Esophagus squamous epithelium (tissue), 5 donors: ENCODE measurements at regions not wholly inside any gene's neighbourhood (a gene's known extent, or its start where the extent isn't known, plus 50 kb on each side); places are given as distances from the start of the nearest gene placed in this dataset.

ENCODE experiments used
- DNase-seq: peaks from one replicate; lab custom pipeline; 2025; lab: John Stamatoyannopoulos, UW
- H3K27ac ChIP-seq, 4 donors: fragments of 200-600 bp; sonication (generic); one replicate each; pipeline ENCODE4 v1.5.1; 2016 to 2019; ENCODE audit warnings: mild to moderate bottlenecking in 1 of 4
- H3K27me3 ChIP-seq, 4 donors: fragments of 200-600 bp; sonication (generic); 1 replicate in 3 of 4; 2 replicates in 1 of 4; pipeline versions ENCODE4 v1.5.1 to v1.6.0; 2017 to 2021; ENCODE audit warnings: antibody characterized with exemption in 1 of 4
- H3K36me3 ChIP-seq, 3 donors: fragments of 200-600 bp; sonication (generic); one replicate each; pipeline ENCODE4 v1.5.1; 2016 to 2019
- H3K4me1 ChIP-seq, 3 donors: fragments of 200-600 bp; sonication (generic); one replicate each; pipeline ENCODE4 v1.5.1; 2017 to 2019
- H3K4me3 ChIP-seq, 4 donors: fragments of 200-600 bp; sonication (generic); 1 replicate in 3 of 4; 2 replicates in 1 of 4; pipeline ENCODE4 v1.5.1; 2016 to 2019; ENCODE audit warnings: mild to moderate bottlenecking in 2 of 4, moderate library complexity in 1 of 4
- H3K9me3 ChIP-seq, 3 donors: fragments of 200-600 bp; sonication (generic); one replicate each; pipeline ENCODE4 v1.5.1; 2016 to 2019
- POLR2A ChIP-seq, 4 donors: fragments of 450-650 bp; IDR thresholded peaks; one replicate each; pipeline ENCODE4 v1.6.1; 2017; ENCODE audit warnings: antibody characterized with exemption in 4 of 4, mild to moderate bottlenecking in 4 of 4, moderate library complexity in 3 of 4
- WGBS, 2 donors: methylation state at CpG; one replicate each; pipeline ENCODE4 v1.1.5; 2018; 5-methylcytosine and 5-hydroxymethylcytosine counted together
- intact Hi-C: fragments of 100-400 bp; cut with DNase I; formaldehyde crosslinking; loops from one replicate; pipeline ENCODE4 v1.15.0; 2022
- TF ChIP-seq, protein P1 (sequence below), 6 experiments: fragments of 450-650 bp in 4 of 6; fragments of 200-600 bp in 2 of 6; sonication (generic) in 2 of 6; IDR thresholded peaks; one replicate each; pipeline ENCODE4 v1.5.1; 2016 to 2019; ENCODE audit warnings: antibody characterized with exemption in 6 of 6, mild to moderate bottlenecking in 4 of 6, moderate library complexity in 4 of 6
- donor health status: DM: yes; HTN: yes; CAD: no.

GRCh38 chr14:98952593-98953350 lies 319.2 kb downstream of the BCL11B start:
- H3K36me3 ChIP-seq: no peaks in the 10 kb centered on the region
- no peak overlapping the region for H3K4me3 ChIP-seq
- no peak for TF ChIP-seq POLR2A (IDR thresholded peaks at IDR 0.05)
- TF ChIP-seq, protein P1, sequence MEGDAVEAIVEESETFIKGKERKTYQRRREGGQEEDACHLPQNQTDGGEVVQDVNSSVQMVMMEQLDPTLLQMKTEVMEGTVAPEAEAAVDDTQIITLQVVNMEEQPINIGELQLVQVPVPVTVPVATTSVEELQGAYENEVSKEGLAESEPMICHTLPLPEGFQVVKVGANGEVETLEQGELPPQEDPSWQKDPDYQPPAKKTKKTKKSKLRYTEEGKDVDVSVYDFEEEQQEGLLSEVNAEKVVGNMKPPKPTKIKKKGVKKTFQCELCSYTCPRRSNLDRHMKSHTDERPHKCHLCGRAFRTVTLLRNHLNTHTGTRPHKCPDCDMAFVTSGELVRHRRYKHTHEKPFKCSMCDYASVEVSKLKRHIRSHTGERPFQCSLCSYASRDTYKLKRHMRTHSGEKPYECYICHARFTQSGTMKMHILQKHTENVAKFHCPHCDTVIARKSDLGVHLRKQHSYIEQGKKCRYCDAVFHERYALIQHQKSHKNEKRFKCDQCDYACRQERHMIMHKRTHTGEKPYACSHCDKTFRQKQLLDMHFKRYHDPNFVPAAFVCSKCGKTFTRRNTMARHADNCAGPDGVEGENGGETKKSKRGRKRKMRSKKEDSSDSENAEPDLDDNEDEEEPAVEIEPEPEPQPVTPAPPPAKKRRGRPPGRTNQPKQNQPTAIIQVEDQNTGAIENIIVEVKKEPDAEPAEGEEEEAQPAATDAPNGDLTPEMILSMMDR (IDR thresholded peaks at IDR 0.05): no peak
- H3K4me1 ChIP-seq: peaks cover 23 to 70% (median 50%) of the 10 kb centered on the region in 3 donors
- no peaks in the 10 kb centered on the region for H3K27me3 ChIP-seq
- H3K27ac ChIP-seq: peak overlapping the region in 3 of 4 donors; percentile 60 to 83 (median 66)
- WGBS, 2 donors: 36 to 43% methylated on average over 9 of the region's 9 CpGs
- H3K9me3 ChIP-seq: no peaks in the 10 kb centered on the region
- intact Hi-C loops: no loop called here
- no peak for DNase-seq

GRCh38 chr14:98953551-98954348 lies 318.2 kb downstream of the BCL11B start:
- Histone ChIP-seq H3K27me3 (no peaks in the 10 kb centered on the region), H3K27ac (peak overlapping the region; percentile 40 to 83 (median 63)), H3K4me1 (peaks cover 27 to 69% (median 51%) of the 10 kb centered on the region in 3 donors), H3K36me3 (no peaks in the 10 kb centered on the region), H3K4me3 (peak overlapping the region in 1 of 4 donors; percentile 40), H3K9me3 (no peaks in the 10 kb centered on the region)
- no peak for DNase-seq
- WGBS, 2 donors: 37 to 46% methylated on average over 6 to 7 of the region's 20 CpGs
- intact Hi-C loops: no loop called here
- TF ChIP-seq, protein P1 (IDR thresholded peaks at IDR 0.05): no peak
- no peak for TF ChIP-seq POLR2A (IDR thresholded peaks at IDR 0.05)

- Histone ChIP-seq H3K27me3 (no peaks in the 10 kb centered on the region), H3K4me3 (no peak overlapping the region), H3K36me3 (no peaks in the 10 kb centered on the region), H3K4me1 (peaks cover 27 to 61% (median 44%) of the 10 kb centered on the region in 3 donors), H3K27ac (peak overlapping the region in 2 of 4 donors; percentile 66 to 83), H3K9me3 (no peaks in the 10 kb centered on the region)
- whole genome bisulfite sequencing, 2 donors: 80% methylated on average over 7 to 8 of the region's 10 CpGs
- intact Hi-C loops: no loop called here
- no peak for DNase-seq
- no peak for TF ChIP-seq POLR2A (IDR thresholded peaks at IDR 0.05)
- TF ChIP-seq, protein P1 (IDR thresholded peaks at IDR 0.05): no peak
Measured at GRCh38 chr14:98954349-98955000, 317.5 kb downstream of the BCL11B start.

DNA sequence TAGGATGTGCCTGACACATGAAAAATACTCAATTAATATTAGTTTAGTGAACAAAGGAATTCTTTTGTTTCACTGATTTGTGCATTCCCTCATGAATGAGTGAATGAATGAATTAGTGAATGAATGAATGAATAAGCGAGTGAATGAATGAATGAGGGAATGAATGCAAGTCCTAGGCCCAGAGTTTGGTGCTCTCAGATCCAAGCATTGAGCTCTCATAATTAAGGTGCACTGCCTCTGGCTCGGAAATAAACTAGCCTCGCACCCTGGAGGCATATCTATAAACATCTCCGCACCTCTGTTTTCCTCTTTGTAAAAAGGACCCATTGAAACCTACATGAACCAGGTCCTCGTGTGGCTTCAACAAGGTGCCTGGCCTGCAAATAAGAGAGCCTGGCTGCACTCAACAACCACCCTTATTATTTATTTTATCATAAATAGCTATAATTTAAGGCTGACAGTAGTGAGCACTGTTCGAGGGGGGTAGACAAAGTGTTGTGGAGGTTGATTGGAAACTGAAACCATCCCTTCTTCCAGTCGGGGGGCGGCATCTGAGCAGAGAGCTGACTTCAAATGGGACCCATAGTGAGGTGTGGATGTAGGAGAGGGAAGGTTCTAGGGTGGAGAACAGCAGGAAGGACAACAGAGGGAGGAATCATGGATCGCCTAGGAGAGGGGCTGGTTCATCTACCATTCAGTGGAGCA lies 316.8 kb downstream of the BCL11B start:
- Histone ChIP-seq H3K36me3 (no peaks in the 10 kb centered on the region), H3K4me1 (peaks cover 21 to 61% (median 41%) of the 10 kb centered on the region in 3 donors), H3K27me3 (no peaks in the 10 kb centered on the region), H3K9me3 (no peaks in the 10 kb centered on the region), H3K4me3 (no peak overlapping the region), H3K27ac (no peak overlapping the region)
- intact Hi-C loops: no loop called here
- no peak for DNase-seq
- no peak for TF ChIP-seq POLR2A (IDR thresholded peaks at IDR 0.05)
- TF ChIP-seq, protein P1 (IDR thresholded peaks at IDR 0.05): no peak
- 79 to 84% methylated on average over 9 of the region's 9 CpGs for WGBS, 2 donors
